ENCODE measurements at regions not wholly inside any gene's neighbourhood (a gene's known extent, or its start where the extent isn't known, plus 50 kb on each side); places are given as distances from the start of the nearest gene placed in this dataset.

DNA sequence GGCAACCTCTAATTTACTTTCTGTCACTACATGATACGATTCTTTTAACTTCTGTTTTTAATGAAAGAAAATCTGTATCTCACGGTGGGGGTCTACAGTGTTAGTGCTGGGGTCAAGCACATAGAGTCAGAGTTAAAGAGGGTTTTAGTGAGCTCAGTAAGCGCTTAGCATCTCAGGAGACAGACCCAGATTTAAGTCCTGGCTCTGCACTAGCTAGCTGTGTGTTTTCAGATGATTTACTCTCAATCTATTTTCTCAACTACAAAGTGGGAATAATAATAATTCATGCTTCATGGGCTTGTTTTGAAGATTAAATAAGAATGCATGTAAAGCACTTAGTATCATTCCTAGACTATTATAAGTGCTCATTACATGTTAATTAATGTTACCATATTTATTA lies 63.4 kb upstream of the KBTBD8 start:
- Histone ChIP-seq H4K91ac (replicated peaks; ENCODE audit: insufficient read length, low read length) (no peak overlapping the region), H3K4ac (replicated peaks; ENCODE audit: insufficient read length, low read depth, low read length) (no peak overlapping the region), H3K36me3 (ENCODE audit: control insufficient read depth in 2 of 4, insufficient read depth in 4 of 4, low read length in 3 of 4) (no peaks in the 10 kb centered on the region), H2AFZ (ENCODE audit: low read length) (no peak overlapping the region), H2BK15ac (ENCODE audit: low read length) (no peak overlapping the region), H3K4me3 (ENCODE audit: extremely low read depth in 1 of 4, insufficient read depth in 2 of 4, low read depth in 3 of 4, low read length in 4 of 4) (no peak overlapping the region), H3K18ac (ENCODE audit: extremely low read depth, low read length) (no peak overlapping the region), H2BK20ac (ENCODE audit: low read length) (no peak overlapping the region), H2BK12ac (ENCODE audit: low read depth, low read length) (no peak overlapping the region), H4K20me1 (replicated peaks in 1 of 2; ENCODE audit: control insufficient read depth in 1 of 2, insufficient read depth in 2 of 2, low read length in 2 of 2) (no peaks in the 10 kb centered on the region), H3K4me1 (replicated peaks in 1 of 4; ENCODE audit: control insufficient read depth in 3 of 4, insufficient read depth in 4 of 4, low read length in 3 of 4) (peaks cover 6 to 26% (median 11%) of the 10 kb centered on the region in 4 experiments), H3K79me2 (ENCODE audit: control insufficient read depth in 1 of 2, insufficient read depth in 2 of 2, low read length in 2 of 2) (no peaks in the 10 kb centered on the region), H3K79me1 (ENCODE audit: low read depth, low read length) (no peaks in the 10 kb centered on the region), H4K8ac (ENCODE audit: extremely low read depth, insufficient read depth, low read length) (no peak overlapping the region), H2BK120ac (replicated peaks; ENCODE audit: low read depth, low read length) (no peak overlapping the region), H3K23me2 (ENCODE audit: low read depth, low read length) (0 out of 2 replicates have a peak, but pooled peaks cover 1% of the 10 kb centered on the region), H3K56ac (replicated peaks; ENCODE audit: insufficient read length, low read depth, low read length) (no peak overlapping the region), H3K23ac (ENCODE audit: insufficient read length) (no peak overlapping the region), H3K14ac (ENCODE audit: insufficient read length) (no peak overlapping the region), H3K4me2 (ENCODE audit: insufficient read depth in 1 of 2, low read depth in 2 of 2, low read length in 2 of 2) (no peak overlapping the region), H3K9ac (replicated peaks in 1 of 4; ENCODE audit: extremely low read depth in 1 of 4, low read depth in 3 of 4, low read length in 3 of 4) (no peak overlapping the region), H2AK5ac (ENCODE audit: low read depth, low read length) (no peak overlapping the region), H2BK5ac (ENCODE audit: low read depth, low read length) (no peak overlapping the region), H3K27ac (ENCODE audit: low read depth, low read length) (no peak overlapping the region), H4K5ac (ENCODE audit: insufficient read length, low read depth, low read length) (no peak overlapping the region), H3K9me3 (ENCODE audit: insufficient read depth in 2 of 2, low read depth in 1 of 2, low read length in 1 of 2) (no peaks in the 10 kb centered on the region), H3K27me3 (replicated peaks in 1 of 4; ENCODE audit: control insufficient read depth in 3 of 4, extremely low read depth in 1 of 4, insufficient read depth in 3 of 4, low read length in 3 of 4) (no peaks in the 10 kb centered on the region)
- DNase-seq (ENCODE audit: low read depth in 1 of 2, low spot score in 2 of 2) (no peak), FAIRE-seq (peak; percentile 42)
- ChIA-PET POLR2A (ENCODE audit: partially characterized antibody) (no interaction called here), CTCF (ENCODE audit: partially characterized antibody) (interaction anchor here (1.2 to 3.2 kb wide), 4 partner anchors 37 to 428 kb away, joined by 3 to 14 read pairs (median 5); no protein-coding TSS in a partner anchor)
- TF ChIP-seq BCL11A (IDR thresholded peaks at IDR 0.05; ENCODE audit: low read depth in 2 of 2, low read length in 2 of 2) (no peak), JUN (IDR thresholded peaks at IDR 0.05; ENCODE audit: low read depth, low read length) (no peak), SP4 (IDR thresholded peaks at IDR 0.05; ENCODE audit: low read length) (no peak), CBX5 (IDR thresholded peaks at IDR 0.05; ENCODE audit: low read depth, low read length) (no peak), POLR2AphosphoS5 (IDR thresholded peaks at IDR 0.05; ENCODE audit: low read depth, low read length) (no peak), CREB1 (IDR thresholded peaks at IDR 0.05) (no peak), TBP (IDR thresholded peaks at IDR 0.05; ENCODE audit: low read depth, low read length) (no peak), SP2 (IDR thresholded peaks at IDR 0.05; ENCODE audit: low read length) (no peak), RAD21 (IDR thresholded peaks at IDR 0.05 in 1 of 2, conservative IDR thresholded peaks at IDR 0.05 in 1 of 2; ENCODE audit: low read depth in 2 of 2, low read length in 2 of 2) (no peak), BRCA1 (IDR thresholded peaks at IDR 0.05; ENCODE audit: low read depth, low read length) (no peak), JUND (IDR thresholded peaks at IDR 0.05; ENCODE audit: low read length) (no peak)
- WGBS, 2 experiments (ENCODE audit: extremely low coverage in 1 of 2, insufficient coverage in 1 of 2, insufficient read length in 1 of 2, insufficient replicate concordance in 2 of 2, low coverage in 1 of 2, low lambda C conversion rate in 2 of 2, missing lambda C conversion rate in 1 of 2): 87% methylated on average over 3 of the region's 3 CpGs; no CpG with 5 or more reads in 1 of the 2 experiments

Data from H1 (cell line).